Endothelial cell of umbilical vein (primary cell): ENCODE measurements at regions not wholly inside any gene's neighbourhood (a gene's known extent, or its start where the extent isn't known, plus 50 kb on each side); places are given as distances from the start of the nearest gene placed in this dataset.

Source experiments
- MYC ChIP-seq: IDR thresholded peaks from one replicate; pipeline ENCODE4 v1.6.1; 2011; ENCODE audit warnings: mild to moderate bottlenecking, low read depth, low read length
- POLR2AphosphoS5 ChIP-seq: IDR thresholded peaks from 2 replicates; pipeline ENCODE4 v1.6.1; 2012; ENCODE audit warnings: low read depth, mild to moderate bottlenecking, control low read depth, low read length, moderate library complexity; ENCODE audit not compliant: insufficient read depth
- TF ChIP-seq, protein P1 (sequence below), 2 donors: IDR thresholded peaks; 1 replicate in 1 of 2; 2 replicates in 1 of 2; pipeline ENCODE4 v1.5.1; 2011; ENCODE audit warnings: low read length in 2 of 2, mild to moderate bottlenecking in 2 of 2, moderate library complexity in 2 of 2, control low read depth in 1 of 2, inconsistent platforms in 1 of 2, low read depth in 1 of 2; ENCODE audit not compliant: insufficient read depth in 1 of 2; ENCODE audit errors: extremely low read depth in 1 of 2

DNA sequence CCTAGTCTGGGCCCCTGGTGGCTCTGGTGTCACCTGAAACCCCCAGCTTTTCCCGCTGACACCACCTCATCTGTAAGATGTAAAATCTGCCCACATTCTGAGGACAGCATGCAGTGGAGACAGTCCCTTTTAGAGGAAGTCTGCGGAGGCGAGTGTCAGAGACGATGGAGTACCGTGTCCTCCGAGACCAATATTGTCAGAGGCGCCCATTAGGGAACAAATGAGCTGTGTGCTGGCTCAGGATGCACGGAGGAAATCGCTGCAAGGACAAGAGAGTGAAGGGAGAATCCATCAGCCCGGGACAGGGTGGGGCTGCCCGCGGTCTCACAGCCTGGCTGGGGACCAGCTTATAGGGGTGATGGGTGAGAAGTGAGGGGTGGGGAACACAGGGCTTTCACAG lies 214.8 kb downstream of the MATN1 start:
- TF ChIP-seq, protein P1, sequence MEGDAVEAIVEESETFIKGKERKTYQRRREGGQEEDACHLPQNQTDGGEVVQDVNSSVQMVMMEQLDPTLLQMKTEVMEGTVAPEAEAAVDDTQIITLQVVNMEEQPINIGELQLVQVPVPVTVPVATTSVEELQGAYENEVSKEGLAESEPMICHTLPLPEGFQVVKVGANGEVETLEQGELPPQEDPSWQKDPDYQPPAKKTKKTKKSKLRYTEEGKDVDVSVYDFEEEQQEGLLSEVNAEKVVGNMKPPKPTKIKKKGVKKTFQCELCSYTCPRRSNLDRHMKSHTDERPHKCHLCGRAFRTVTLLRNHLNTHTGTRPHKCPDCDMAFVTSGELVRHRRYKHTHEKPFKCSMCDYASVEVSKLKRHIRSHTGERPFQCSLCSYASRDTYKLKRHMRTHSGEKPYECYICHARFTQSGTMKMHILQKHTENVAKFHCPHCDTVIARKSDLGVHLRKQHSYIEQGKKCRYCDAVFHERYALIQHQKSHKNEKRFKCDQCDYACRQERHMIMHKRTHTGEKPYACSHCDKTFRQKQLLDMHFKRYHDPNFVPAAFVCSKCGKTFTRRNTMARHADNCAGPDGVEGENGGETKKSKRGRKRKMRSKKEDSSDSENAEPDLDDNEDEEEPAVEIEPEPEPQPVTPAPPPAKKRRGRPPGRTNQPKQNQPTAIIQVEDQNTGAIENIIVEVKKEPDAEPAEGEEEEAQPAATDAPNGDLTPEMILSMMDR (IDR thresholded peaks at IDR 0.05; ENCODE audit: extremely low read depth in 1 of 2, insufficient read depth in 1 of 2, low read depth in 1 of 2, low read length in 2 of 2), result no peak
- TF ChIP-seq POLR2AphosphoS5 (no peak), MYC (no peak)
